ENCODE measurements at regions not wholly inside any gene's neighbourhood (a gene's known extent, or its start where the extent isn't known, plus 50 kb on each side); places are given as distances from the start of the nearest gene placed in this dataset.

DNA sequence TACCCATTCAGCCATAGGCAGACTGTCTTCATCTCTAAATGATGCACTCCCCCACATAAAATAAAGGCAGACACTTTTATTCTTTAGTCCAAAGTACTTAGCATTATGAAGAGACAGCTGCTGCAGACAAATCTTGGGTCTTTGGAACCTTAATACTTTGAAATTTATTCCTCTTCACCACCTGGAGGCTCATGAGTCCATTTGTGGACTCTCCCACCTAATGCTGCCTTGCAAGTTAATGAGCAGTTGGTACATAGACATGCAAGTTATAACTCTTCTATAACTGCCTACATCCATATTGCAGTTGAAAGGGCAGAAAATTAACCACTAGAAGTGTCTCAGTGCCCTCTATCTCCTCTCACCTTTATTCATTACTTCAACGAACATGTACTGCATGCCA, 118.6 kb upstream of the CPEB2 start (continued):
- TF ChIP-seq ZBTB21 (tag by site-specific recombination; IDR thresholded peaks at IDR 0.05) = no peak
- no peak for TF ChIP-seq ZNF514 (tag by site-specific recombination; IDR thresholded peaks at IDR 0.05)
- TF ChIP-seq, protein P1, sequence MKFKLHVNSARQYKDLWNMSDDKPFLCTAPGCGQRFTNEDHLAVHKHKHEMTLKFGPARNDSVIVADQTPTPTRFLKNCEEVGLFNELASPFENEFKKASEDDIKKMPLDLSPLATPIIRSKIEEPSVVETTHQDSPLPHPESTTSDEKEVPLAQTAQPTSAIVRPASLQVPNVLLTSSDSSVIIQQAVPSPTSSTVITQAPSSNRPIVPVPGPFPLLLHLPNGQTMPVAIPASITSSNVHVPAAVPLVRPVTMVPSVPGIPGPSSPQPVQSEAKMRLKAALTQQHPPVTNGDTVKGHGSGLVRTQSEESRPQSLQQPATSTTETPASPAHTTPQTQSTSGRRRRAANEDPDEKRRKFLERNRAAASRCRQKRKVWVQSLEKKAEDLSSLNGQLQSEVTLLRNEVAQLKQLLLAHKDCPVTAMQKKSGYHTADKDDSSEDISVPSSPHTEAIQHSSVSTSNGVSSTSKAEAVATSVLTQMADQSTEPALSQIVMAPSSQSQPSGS (tag by site-specific recombination; IDR thresholded peaks at IDR 0.05; ENCODE audit: low read depth) = no peak
- TF ChIP-seq, protein P2, sequence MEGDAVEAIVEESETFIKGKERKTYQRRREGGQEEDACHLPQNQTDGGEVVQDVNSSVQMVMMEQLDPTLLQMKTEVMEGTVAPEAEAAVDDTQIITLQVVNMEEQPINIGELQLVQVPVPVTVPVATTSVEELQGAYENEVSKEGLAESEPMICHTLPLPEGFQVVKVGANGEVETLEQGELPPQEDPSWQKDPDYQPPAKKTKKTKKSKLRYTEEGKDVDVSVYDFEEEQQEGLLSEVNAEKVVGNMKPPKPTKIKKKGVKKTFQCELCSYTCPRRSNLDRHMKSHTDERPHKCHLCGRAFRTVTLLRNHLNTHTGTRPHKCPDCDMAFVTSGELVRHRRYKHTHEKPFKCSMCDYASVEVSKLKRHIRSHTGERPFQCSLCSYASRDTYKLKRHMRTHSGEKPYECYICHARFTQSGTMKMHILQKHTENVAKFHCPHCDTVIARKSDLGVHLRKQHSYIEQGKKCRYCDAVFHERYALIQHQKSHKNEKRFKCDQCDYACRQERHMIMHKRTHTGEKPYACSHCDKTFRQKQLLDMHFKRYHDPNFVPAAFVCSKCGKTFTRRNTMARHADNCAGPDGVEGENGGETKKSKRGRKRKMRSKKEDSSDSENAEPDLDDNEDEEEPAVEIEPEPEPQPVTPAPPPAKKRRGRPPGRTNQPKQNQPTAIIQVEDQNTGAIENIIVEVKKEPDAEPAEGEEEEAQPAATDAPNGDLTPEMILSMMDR (tag by site-specific recombination; IDR thresholded peaks at IDR 0.05) = no peak
- no peak for TF ChIP-seq ZNF132 (tag by site-specific recombination; IDR thresholded peaks at IDR 0.05; ENCODE audit: borderline replicate concordance)

DNA sequence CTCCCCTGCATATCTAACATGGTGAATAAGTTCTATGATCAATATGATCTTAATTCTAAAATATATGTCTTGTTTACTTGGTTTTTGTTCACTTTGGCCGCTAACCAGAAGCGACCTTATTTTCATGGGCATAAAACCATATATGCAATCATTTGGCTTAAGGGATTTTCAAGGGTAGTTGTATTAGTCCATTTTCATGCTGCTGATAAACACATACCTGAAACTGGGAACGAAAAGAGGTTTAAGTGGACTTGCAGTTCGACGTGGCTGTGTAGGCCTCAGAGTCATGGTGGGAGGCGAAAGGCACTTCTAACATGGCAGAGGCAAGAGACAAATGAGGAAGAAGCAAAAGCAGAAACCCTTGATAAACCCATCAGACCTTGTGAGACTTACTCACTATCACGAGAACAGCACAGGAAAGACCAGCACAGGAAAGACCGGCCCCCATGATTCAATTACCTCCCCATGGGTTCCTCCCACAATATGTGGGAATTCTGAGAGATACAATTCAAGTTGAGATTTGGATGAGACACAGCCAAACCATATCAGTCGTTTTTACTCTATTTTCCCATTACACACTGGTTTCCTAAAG, 114.3 kb upstream of the CPEB2 start:
- Histone ChIP-seq H3K27ac (ENCODE audit: extremely low read depth, low read depth, low read length) (no peak overlapping the region), H3K4me1 (ENCODE audit: control insufficient read depth, insufficient read depth, low read length) (no peaks in the 10 kb centered on the region), H3K9me3 (ENCODE audit: control insufficient read depth, insufficient read depth, low read depth, low read length) (no peaks in the 10 kb centered on the region), H3K36me3 (ENCODE audit: control insufficient read depth in 2 of 2, insufficient read depth in 1 of 2, low read length in 2 of 2) (no peaks in the 10 kb centered on the region), H3K4me3 (ENCODE audit: low read depth, low read length) (no peak overlapping the region)
- ChIA-PET CTCF (no interaction called here), POLR2A (no interaction called here)
- TF ChIP-seq ZFP37 (tag by site-specific recombination; IDR thresholded peaks at IDR 0.05) (no peak), SCRT2 (tag by site-specific recombination; IDR thresholded peaks at IDR 0.05) (no peak), ZNF645 (tag by site-specific recombination; IDR thresholded peaks at IDR 0.05) (no peak), ZNF239 (tag by site-specific recombination; IDR thresholded peaks at IDR 0.05) (no peak), ZNF449 (tag by site-specific recombination; IDR thresholded peaks at IDR 0.05) (no peak), ZNF600 (tag by site-specific recombination; IDR thresholded peaks at IDR 0.05) (no peak), SP3 (tag by site-specific recombination; IDR thresholded peaks at IDR 0.05) (no peak), ZNF707 (tag by site-specific recombination; IDR thresholded peaks at IDR 0.05) (no peak), TRIM28 (IDR thresholded peaks at IDR 0.05; ENCODE audit: borderline replicate concordance, low read length) (no peak), SP2 (tag by site-specific recombination; IDR thresholded peaks at IDR 0.05) (no peak), ZNF549 (tag by site-specific recombination; IDR thresholded peaks at IDR 0.05) (no peak), KLF16 (tag by site-specific recombination; IDR thresholded peaks at IDR 0.05) (no peak), ZSCAN16 (tag by site-specific recombination; IDR thresholded peaks at IDR 0.05) (no peak), ZNF521 (tag by site-specific recombination; IDR thresholded peaks at IDR 0.05) (no peak), WT1 (tag by site-specific recombination; IDR thresholded peaks at IDR 0.05) (no peak), ZFHX2 (tag by site-specific recombination; conservative IDR thresholded peaks at IDR 0.05) (no peak)
- TF ChIP-seq, protein P3, sequence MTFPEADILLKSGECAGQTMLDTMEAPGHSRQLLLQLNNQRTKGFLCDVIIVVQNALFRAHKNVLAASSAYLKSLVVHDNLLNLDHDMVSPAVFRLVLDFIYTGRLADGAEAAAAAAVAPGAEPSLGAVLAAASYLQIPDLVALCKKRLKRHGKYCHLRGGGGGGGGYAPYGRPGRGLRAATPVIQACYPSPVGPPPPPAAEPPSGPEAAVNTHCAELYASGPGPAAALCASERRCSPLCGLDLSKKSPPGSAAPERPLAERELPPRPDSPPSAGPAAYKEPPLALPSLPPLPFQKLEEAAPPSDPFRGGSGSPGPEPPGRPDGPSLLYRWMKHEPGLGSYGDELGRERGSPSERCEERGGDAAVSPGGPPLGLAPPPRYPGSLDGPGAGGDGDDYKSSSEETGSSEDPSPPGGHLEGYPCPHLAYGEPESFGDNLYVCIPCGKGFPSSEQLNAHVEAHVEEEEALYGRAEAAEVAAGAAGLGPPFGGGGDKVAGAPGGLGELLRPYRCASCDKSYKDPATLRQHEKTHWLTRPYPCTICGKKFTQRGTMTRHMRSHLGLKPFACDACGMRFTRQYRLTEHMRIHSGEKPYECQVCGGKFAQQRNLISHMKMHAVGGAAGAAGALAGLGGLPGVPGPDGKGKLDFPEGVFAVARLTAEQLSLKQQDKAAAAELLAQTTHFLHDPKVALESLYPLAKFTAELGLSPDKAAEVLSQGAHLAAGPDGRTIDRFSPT (tag by site-specific recombination; IDR thresholded peaks at IDR 0.05) = no peak
- TF ChIP-seq, protein P4, sequence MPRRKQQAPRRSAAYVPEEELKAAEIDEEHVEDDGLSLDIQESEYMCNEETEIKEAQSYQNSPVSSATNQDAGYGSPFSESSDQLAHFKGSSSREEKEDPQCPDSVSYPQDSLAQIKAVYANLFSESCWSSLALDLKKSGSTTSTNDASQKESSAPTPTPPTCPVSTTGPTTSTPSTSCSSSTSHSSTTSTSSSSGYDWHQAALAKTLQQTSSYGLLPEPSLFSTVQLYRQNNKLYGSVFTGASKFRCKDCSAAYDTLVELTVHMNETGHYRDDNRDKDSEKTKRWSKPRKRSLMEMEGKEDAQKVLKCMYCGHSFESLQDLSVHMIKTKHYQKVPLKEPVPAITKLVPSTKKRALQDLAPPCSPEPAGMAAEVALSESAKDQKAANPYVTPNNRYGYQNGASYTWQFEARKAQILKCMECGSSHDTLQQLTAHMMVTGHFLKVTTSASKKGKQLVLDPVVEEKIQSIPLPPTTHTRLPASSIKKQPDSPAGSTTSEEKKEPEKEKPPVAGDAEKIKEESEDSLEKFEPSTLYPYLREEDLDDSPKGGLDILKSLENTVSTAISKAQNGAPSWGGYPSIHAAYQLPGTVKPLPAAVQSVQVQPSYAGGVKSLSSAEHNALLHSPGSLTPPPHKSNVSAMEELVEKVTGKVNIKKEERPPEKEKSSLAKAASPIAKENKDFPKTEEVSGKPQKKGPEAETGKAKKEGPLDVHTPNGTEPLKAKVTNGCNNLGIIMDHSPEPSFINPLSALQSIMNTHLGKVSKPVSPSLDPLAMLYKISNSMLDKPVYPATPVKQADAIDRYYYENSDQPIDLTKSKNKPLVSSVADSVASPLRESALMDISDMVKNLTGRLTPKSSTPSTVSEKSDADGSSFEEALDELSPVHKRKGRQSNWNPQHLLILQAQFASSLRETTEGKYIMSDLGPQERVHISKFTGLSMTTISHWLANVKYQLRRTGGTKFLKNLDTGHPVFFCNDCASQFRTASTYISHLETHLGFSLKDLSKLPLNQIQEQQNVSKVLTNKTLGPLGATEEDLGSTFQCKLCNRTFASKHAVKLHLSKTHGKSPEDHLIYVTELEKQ (tag by site-specific recombination; IDR thresholded peaks at IDR 0.05; ENCODE audit: borderline replicate concordance) = no peak

Measured in HEK293 (cell line).